SK-N-SH (cell line): ENCODE measurements at regions not wholly inside any gene's neighbourhood (a gene's known extent, or its start where the extent isn't known, plus 50 kb on each side); places are given as distances from the start of the nearest gene placed in this dataset.

Experiments used
- CTCF ChIA-PET: fragments of 300-600, 350-600 bp; formaldehyde crosslinking; extraction: SDS; loops from one replicate; lab custom pipeline; 2021; lab: Yijun Ruan, JAX
- POLR2A ChIA-PET: fragments of 350-600 bp; sonication (Branson Sonifier 250); formaldehyde crosslinking; extraction: SDS; loops from one replicate; lab custom pipeline; 2020; ENCODE audit warnings: antibody characterized with exemption, inconsistent platforms; lab: Yijun Ruan, JAX
- DNase-seq: peaks from one replicate; pipeline ENCODE4 v3.0.0; 2012
- H2AFZ ChIP-seq: fragments of 200-600 bp; sonication (generic); 2 replicates; pipeline ENCODE4 v1.8.1; 2016; ENCODE audit warnings: antibody characterized with exemption, mild to moderate bottlenecking, low read depth
- H3F3A ChIP-seq: fragments of 200-600 bp; sonication (generic); replicated peaks from 2 replicates; pipeline ENCODE3; 2016; ENCODE audit warnings: antibody characterized with exemption, mild to moderate bottlenecking; ENCODE audit not compliant: insufficient read depth
- H3K27ac ChIP-seq, 2 experiments: fragments of 200-500 bp in 1 of 2; fragments of 200-600 bp in 1 of 2; sonication (Bioruptor generic) in 1 of 2; sonication (generic), shearing (Covaris generic) in 1 of 2; 2 replicates each; pipeline versions ENCODE4 v1.5.1 to v1.6.1; 2014 to 2016; ENCODE audit warnings: low read depth in 2 of 2, inconsistent platforms in 1 of 2, low read length in 1 of 2, mild to moderate bottlenecking in 1 of 2, mixed read lengths in 1 of 2
- H3K27me3 ChIP-seq: fragments of 200-600 bp; sonication (generic), shearing (Covaris generic); 2 replicates; pipeline ENCODE4 v1.6.1; 2016; ENCODE audit warnings: mixed run types; ENCODE audit not compliant: insufficient read depth
- H3K36me3 ChIP-seq, 2 experiments: fragments of 200-500 bp in 1 of 2; fragments of 200-600 bp in 1 of 2; sonication (Bioruptor generic) in 1 of 2; sonication (generic) in 1 of 2; replicated peaks in 1 of 2; 2 replicates each; pipeline versions ENCODE3 to v1.5.1; 2014 to 2016; ENCODE audit warnings: low read length in 1 of 2, mild to moderate bottlenecking in 1 of 2; ENCODE audit not compliant: insufficient read depth in 2 of 2, control insufficient read depth in 1 of 2
- H3K4me1 ChIP-seq, 2 experiments: fragments of 200-500 bp in 1 of 2; fragments of 200-600 bp in 1 of 2; sonication (Bioruptor generic) in 1 of 2; sonication (generic), shearing (Covaris generic) in 1 of 2; 2 replicates each; pipeline versions ENCODE4 v1.5.1 to v1.6.1; 2014 to 2016; ENCODE audit warnings: low read depth in 1 of 2, low read length in 1 of 2, mixed run types in 1 of 2; ENCODE audit not compliant: insufficient read depth in 2 of 2, control insufficient read depth in 1 of 2
- H3K4me2 ChIP-seq: fragments of 200-600 bp; sonication (generic), shearing (Covaris generic); 2 replicates; pipeline ENCODE4 v1.6.1; 2017; ENCODE audit warnings: mixed run types
- H3K4me3 ChIP-seq, 2 experiments: fragments of 200-500 bp in 1 of 2; fragments of 200-600 bp in 1 of 2; sonication (Bioruptor generic) in 1 of 2; sonication (generic), shearing (Covaris generic) in 1 of 2; 2 replicates each; pipeline versions ENCODE4 v1.5.1 to v1.8.1; 2014 to 2016; ENCODE audit warnings: low read depth in 2 of 2, inconsistent platforms in 1 of 2, low read length in 1 of 2, mild to moderate bottlenecking in 1 of 2, mixed read lengths in 1 of 2, moderate library complexity in 1 of 2
- H3K79me2 ChIP-seq: fragments of 200-600 bp; sonication (generic); 2 replicates; pipeline ENCODE4 v1.8.1; 2017; ENCODE audit warnings: mild to moderate bottlenecking; ENCODE audit not compliant: insufficient read depth
- H3K9ac ChIP-seq: fragments of 200-600 bp; sonication (generic); 2 replicates; pipeline ENCODE4 v1.6.1; 2017; ENCODE audit warnings: mixed run types
- H3K9me2 ChIP-seq: fragments of 200-600 bp; sonication (generic); 2 replicates; pipeline ENCODE4 v1.6.1; 2017; ENCODE audit warnings: mixed run types
- H3K9me3 ChIP-seq: fragments of 200-600 bp; sonication (generic); 2 replicates; pipeline ENCODE4 v1.6.1; 2017; ENCODE audit warnings: mixed run types, mild to moderate bottlenecking, moderate library complexity
- H4K20me1 ChIP-seq: fragments of 200-600 bp; sonication (generic); 2 replicates; pipeline ENCODE4 v1.6.1; 2017; ENCODE audit warnings: mild to moderate bottlenecking, mixed run types; ENCODE audit not compliant: insufficient read depth
- ELF1 ChIP-seq: IDR thresholded peaks from 2 replicates; pipeline ENCODE4 v1.4.0; 2012
- FOSL2 ChIP-seq: IDR thresholded peaks from 2 replicates; pipeline ENCODE4 v1.4.0; 2012; ENCODE audit warnings: low read depth, mild to moderate bottlenecking, moderate library complexity, borderline replicate concordance
- FOXJ3 ChIP-seq: sonication (generic); formaldehyde crosslinking; IDR thresholded peaks from 2 replicates; pipeline ENCODE4 v1.5.1; 2020; ENCODE audit warnings: mild to moderate bottlenecking, missing genetic modification reagents
- GABPA ChIP-seq: IDR thresholded peaks from 2 replicates; pipeline ENCODE4 v1.4.0; 2012; ENCODE audit warnings: low read depth, mild to moderate bottlenecking
- GATA2 ChIP-seq: sonication (generic); formaldehyde crosslinking; IDR thresholded peaks from 2 replicates; pipeline ENCODE4 v1.5.0; 2020; ENCODE audit warnings: mild to moderate bottlenecking, missing genetic modification reagents
- MXI1 ChIP-seq: IDR thresholded peaks from 2 replicates; pipeline ENCODE4 v1.6.1; 2012; ENCODE audit warnings: mild to moderate bottlenecking, low read depth, low read length, improper control_type of control experiment
- NRF1 ChIP-seq: IDR thresholded peaks from 2 replicates; pipeline ENCODE4 v1.6.1; 2012; ENCODE audit warnings: low read depth, mild to moderate bottlenecking, low read length
- POLR2AphosphoS5 ChIP-seq: IDR thresholded peaks from 2 replicates; pipeline ENCODE4 v1.6.1; 2012; ENCODE audit warnings: low read depth, low read length
- RAD21 ChIP-seq: IDR thresholded peaks from 2 replicates; pipeline ENCODE4 v1.6.1; 2012; ENCODE audit warnings: mild to moderate bottlenecking, low read length
- RXRA ChIP-seq: IDR thresholded peaks from 2 replicates; pipeline ENCODE4 v1.4.0; 2012; ENCODE audit warnings: low read depth, mild to moderate bottlenecking, borderline replicate concordance
- WGBS: methylation state at CpG from one replicate; pipeline ENCODE4 v1.1.6; 2017; ENCODE audit warnings: low lambda C conversion rate; 5-methylcytosine and 5-hydroxymethylcytosine counted together
- TF ChIP-seq, protein P1 (sequence below): fragments of 150-350 bp; IDR thresholded peaks from 2 replicates; pipeline ENCODE4 v1.6.1; 2017; ENCODE audit warnings: antibody characterized with exemption, low read length, low read depth, borderline replicate concordance
- TF ChIP-seq, protein P2 (sequence below): IDR thresholded peaks from 2 replicates; pipeline ENCODE4 v1.4.0; 2012; ENCODE audit warnings: low read depth, borderline replicate concordance
- TF ChIP-seq, protein P3 (sequence below): IDR thresholded peaks from 2 replicates; pipeline ENCODE4 v1.6.1; 2012; ENCODE audit warnings: mild to moderate bottlenecking, low read depth, low read length, moderate library complexity

DNA sequence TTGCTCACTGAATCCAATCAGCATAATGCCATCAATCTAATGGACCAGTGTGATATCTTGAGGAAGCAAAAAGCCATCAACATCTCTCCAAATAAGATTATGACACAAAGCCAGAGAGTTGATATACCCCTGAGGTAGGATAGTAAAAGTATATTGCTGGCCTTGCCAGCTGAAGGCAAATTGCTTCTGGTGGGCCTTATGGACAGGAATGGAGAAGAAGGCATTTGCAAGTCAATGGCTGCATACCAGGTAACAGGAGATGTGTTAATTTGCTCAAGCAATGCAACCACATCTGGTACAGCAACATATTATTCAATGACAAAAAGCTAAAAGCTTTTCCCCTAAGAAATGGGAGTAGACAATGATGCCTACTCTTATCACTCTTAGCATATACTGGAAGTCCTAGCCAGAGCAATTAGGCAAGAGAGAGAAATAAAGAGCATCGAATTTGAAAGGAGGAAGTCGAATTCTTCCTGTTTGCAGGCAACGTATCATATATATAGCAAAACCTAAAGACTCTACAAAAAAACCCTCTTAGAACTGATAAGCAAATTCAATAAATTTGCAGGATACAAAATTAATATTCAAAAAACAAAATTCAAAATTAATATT, 216.1 kb upstream of the RASA1 start:
- CTCF ChIA-PET: no interaction called here
- 28% methylated on average over 3 of the region's 3 CpGs for WGBS

DNA sequence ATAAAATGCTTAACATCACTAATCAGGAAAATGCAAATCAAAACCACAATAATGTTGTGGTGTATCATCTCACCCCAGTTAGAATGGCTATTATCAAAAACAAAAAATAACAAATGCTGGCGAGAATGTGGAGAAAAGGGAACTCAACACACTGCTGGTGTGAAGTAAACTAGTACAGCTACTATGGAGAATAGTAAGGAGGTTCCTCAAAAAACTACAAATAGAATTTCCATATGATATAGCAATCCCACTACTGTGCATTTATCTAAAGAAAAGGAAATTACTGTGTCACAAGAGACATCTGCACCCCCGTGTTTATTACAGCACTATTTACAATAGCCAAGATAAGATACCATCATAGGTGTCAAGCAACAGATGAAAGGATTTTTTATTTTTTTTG, 214.5 kb upstream of the RASA1 start:
- 24% methylated on average over 2 of the region's 2 CpGs for WGBS

More for the DNA sequence above, 216.1 kb upstream of the RASA1 start:
- Histone ChIP-seq H3K9me3 (no peaks in the 10 kb centered on the region), H3K27ac (no peak overlapping the region), H3K36me3 (no peaks in the 10 kb centered on the region), H3K27me3 (no peaks in the 10 kb centered on the region), H3K4me2 (no peak overlapping the region), H3K4me3 (no peak overlapping the region), H3K4me1 (no peaks in the 10 kb centered on the region), H3K79me2 (no peaks in the 10 kb centered on the region), H3K9me2 (no peaks in the 10 kb centered on the region), H3F3A (no peaks in the 10 kb centered on the region), H3K9ac (no peak overlapping the region), H4K20me1 (no peaks in the 10 kb centered on the region), H2AFZ (no peak overlapping the region)
- no peak for DNase-seq
- TF ChIP-seq GATA2 (CRISPR knock-in tag) (no peak), MXI1 (no peak), POLR2AphosphoS5 (no peak)
- POLR2A ChIA-PET: no interaction called here

More for the DNA sequence above, 214.5 kb upstream of the RASA1 start:
- Histone ChIP-seq H3K4me3 (no peak overlapping the region), H3K4me2 (no peak overlapping the region), H3K4me1 (no peaks in the 10 kb centered on the region), H2AFZ (peak overlapping the region; percentile 13; the same call in 1 of the 2 replicates), H3K27me3 (no peaks in the 10 kb centered on the region), H3K9ac (no peak overlapping the region), H3K79me2 (no peaks in the 10 kb centered on the region), H3K27ac (no peak overlapping the region), H3F3A (no peaks in the 10 kb centered on the region), H3K9me3 (no peaks in the 10 kb centered on the region), H4K20me1 (no peaks in the 10 kb centered on the region), H3K36me3 (no peaks in the 10 kb centered on the region), H3K9me2 (no peaks in the 10 kb centered on the region)
- no peak for DNase-seq
- POLR2A ChIA-PET: no interaction called here
- TF ChIP-seq, protein P1, sequence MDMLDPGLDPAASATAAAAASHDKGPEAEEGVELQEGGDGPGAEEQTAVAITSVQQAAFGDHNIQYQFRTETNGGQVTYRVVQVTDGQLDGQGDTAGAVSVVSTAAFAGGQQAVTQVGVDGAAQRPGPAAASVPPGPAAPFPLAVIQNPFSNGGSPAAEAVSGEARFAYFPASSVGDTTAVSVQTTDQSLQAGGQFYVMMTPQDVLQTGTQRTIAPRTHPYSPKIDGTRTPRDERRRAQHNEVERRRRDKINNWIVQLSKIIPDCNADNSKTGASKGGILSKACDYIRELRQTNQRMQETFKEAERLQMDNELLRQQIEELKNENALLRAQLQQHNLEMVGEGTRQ: no peak
- TF ChIP-seq ELF1: no peak
- no peak for TF ChIP-seq RAD21
- TF ChIP-seq FOSL2: no peak
- TF ChIP-seq, protein P2, sequence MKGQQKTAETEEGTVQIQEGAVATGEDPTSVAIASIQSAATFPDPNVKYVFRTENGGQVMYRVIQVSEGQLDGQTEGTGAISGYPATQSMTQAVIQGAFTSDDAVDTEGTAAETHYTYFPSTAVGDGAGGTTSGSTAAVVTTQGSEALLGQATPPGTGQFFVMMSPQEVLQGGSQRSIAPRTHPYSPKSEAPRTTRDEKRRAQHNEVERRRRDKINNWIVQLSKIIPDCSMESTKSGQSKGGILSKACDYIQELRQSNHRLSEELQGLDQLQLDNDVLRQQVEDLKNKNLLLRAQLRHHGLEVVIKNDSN: no peak
- TF ChIP-seq FOXJ3: no peak
- no peak for TF ChIP-seq RXRA
- TF ChIP-seq, protein P3, sequence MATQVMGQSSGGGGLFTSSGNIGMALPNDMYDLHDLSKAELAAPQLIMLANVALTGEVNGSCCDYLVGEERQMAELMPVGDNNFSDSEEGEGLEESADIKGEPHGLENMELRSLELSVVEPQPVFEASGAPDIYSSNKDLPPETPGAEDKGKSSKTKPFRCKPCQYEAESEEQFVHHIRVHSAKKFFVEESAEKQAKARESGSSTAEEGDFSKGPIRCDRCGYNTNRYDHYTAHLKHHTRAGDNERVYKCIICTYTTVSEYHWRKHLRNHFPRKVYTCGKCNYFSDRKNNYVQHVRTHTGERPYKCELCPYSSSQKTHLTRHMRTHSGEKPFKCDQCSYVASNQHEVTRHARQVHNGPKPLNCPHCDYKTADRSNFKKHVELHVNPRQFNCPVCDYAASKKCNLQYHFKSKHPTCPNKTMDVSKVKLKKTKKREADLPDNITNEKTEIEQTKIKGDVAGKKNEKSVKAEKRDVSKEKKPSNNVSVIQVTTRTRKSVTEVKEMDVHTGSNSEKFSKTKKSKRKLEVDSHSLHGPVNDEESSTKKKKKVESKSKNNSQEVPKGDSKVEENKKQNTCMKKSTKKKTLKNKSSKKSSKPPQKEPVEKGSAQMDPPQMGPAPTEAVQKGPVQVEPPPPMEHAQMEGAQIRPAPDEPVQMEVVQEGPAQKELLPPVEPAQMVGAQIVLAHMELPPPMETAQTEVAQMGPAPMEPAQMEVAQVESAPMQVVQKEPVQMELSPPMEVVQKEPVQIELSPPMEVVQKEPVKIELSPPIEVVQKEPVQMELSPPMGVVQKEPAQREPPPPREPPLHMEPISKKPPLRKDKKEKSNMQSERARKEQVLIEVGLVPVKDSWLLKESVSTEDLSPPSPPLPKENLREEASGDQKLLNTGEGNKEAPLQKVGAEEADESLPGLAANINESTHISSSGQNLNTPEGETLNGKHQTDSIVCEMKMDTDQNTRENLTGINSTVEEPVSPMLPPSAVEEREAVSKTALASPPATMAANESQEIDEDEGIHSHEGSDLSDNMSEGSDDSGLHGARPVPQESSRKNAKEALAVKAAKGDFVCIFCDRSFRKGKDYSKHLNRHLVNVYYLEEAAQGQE: no peak
- TF ChIP-seq GABPA: no peak
- TF ChIP-seq NRF1: no peak
- CTCF ChIA-PET: no interaction called here
